ENCODE measurements at regions not wholly inside any gene's neighbourhood (a gene's known extent, or its start where the extent isn't known, plus 50 kb on each side); places are given as distances from the start of the nearest gene placed in this dataset.

DNA sequence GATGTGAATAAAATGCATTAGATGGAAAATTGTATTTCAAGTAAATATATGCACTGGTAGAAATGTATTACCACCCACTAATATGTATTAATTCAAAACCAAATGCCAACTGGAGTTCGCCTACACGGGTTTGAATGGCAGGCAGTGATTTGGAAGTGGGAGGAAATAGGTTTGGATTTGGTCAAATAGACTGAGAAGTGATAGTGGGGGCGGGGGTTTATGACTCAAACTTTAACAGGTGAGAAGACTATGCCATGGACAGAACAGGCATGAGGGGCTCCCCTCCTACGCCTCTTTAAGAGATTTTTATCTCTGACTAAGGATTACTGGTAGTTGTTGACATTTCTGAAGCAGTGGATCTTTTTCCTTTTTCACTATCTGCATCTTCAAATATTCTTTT is 677.8 kb downstream of the NTRK3 start:
- TF ChIP-seq, protein P1, sequence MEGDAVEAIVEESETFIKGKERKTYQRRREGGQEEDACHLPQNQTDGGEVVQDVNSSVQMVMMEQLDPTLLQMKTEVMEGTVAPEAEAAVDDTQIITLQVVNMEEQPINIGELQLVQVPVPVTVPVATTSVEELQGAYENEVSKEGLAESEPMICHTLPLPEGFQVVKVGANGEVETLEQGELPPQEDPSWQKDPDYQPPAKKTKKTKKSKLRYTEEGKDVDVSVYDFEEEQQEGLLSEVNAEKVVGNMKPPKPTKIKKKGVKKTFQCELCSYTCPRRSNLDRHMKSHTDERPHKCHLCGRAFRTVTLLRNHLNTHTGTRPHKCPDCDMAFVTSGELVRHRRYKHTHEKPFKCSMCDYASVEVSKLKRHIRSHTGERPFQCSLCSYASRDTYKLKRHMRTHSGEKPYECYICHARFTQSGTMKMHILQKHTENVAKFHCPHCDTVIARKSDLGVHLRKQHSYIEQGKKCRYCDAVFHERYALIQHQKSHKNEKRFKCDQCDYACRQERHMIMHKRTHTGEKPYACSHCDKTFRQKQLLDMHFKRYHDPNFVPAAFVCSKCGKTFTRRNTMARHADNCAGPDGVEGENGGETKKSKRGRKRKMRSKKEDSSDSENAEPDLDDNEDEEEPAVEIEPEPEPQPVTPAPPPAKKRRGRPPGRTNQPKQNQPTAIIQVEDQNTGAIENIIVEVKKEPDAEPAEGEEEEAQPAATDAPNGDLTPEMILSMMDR (IDR thresholded peaks at IDR 0.05 in 4 of 5, conservative IDR thresholded peaks at IDR 0.05 in 1 of 5) = no peak
- TF ChIP-seq POLR2A (IDR thresholded peaks at IDR 0.05) = no peak
